Astrocyte of the spinal cord (primary cell): ENCODE measurements at regions not wholly inside any gene's neighbourhood (a gene's known extent, or its start where the extent isn't known, plus 50 kb on each side); places are given as distances from the start of the nearest gene placed in this dataset.
"Not testable (repeated sequence)": the region's sequence is repeated elsewhere in the genome, so short reads cannot be mapped to it uniquely, and the experiment has no call there.

Experiments used
- DNase-seq: peaks from one replicate; pipeline ENCODE4 v3.0.0; 2011; ENCODE audit warnings: low read depth, low spot score
- H3K4me3 ChIP-seq: 2 replicates; pipeline ENCODE4 v1.5.1; 2011; ENCODE audit warnings: low read depth, mild to moderate bottlenecking, low read length, moderate library complexity
- CTCF ChIP-seq: IDR thresholded peaks from 2 replicates; pipeline ENCODE4 v1.5.1; 2012; ENCODE audit warnings: low read depth, mild to moderate bottlenecking, low read length, inconsistent platforms
- in situ Hi-C: cut with HindIII; loops from 2 replicates; pipeline ENCODE4 v1.10.0; 2017; ENCODE audit warnings: low sequenced_read_pairs

DNA sequence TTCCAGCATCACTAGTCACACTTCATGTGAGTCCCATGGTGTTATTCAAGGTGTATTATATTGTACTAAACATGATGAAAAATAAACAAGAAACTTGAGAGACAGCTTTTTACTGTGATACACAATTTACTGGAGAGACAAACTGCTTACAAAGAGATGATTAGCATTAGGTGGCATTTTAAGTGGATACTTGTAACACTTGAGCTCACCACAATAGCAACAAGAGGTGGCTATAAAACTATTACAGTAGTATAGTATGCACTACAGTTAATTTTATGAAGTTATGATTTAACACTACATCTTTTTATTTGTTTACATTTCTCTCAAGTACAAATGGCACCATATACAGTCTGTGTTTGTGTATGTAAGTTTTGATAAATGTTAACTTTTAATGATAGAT, 246.6 kb downstream of the PARM1 start:
- no peak overlapping the region for H3K4me3 ChIP-seq
- DNase-seq: no peak
- no peak for TF ChIP-seq CTCF
- in situ Hi-C loops: no loop called here

DNA sequence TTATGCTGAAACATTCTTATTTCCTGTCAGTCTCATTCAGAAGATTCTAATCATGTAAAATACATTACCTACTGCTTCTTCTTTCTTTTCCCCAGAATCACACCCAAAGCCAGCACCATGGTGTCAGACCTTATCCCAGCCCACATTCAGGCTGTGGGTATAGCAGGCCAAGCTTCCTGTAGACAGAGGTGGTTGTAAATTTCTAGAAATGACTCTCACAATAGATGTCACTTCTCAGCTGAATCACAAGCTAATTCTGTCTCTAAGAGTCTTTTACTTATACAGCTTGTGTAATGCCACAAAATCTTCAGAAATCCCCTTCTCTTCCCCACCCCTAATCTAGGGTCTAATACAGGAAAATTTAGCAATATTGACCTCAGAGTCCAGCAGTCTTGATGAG, 239.6 kb downstream of the PARM1 start:
- no peak for DNase-seq
- no peak for TF ChIP-seq CTCF
- in situ Hi-C loops: no loop called here
- H3K4me3 ChIP-seq: no peak overlapping the region

DNA sequence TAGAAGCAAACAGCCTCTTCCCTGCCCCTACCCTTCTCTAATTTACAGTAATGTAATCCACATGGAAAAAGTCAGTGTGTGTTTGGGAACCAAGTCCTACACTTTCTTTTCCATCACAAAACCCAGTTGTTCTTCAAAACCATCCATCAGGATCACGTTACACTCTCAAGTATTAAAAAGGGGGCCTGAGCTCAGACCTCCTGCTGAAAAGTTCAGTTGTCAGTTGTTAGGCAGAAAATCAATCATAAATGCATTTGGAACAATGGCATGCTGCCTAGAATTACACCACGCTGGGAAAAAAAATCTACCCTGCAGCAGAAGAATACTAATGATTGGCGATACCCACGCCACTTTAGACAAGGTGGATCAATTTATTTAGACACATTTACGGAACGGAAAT, 236.5 kb downstream of the PARM1 start:
- in situ Hi-C loops: no loop called here

DNA sequence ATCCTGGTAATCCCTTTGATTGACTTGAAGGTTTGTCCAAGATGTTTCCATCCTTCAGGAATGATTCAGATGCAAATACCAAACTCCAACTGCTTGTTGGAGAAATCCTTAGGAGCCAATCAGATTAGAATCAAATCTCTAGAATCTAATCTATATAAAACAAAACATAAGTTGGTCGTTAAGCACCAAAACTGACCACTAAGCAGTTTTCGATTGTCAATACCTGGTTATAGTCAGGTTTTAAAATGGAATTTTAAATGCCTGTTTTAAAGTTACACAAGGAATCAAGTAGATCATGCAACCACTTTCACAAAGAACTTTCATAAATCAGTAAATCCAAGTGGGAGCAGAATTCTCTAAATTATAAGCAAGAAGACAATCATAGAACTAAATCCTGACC, 236.1 kb downstream of the PARM1 start:
- in situ Hi-C loops: no loop called here
- no peak for TF ChIP-seq CTCF
- no peak for DNase-seq
- no peak overlapping the region for H3K4me3 ChIP-seq

More for the DNA sequence above, 236.5 kb downstream of the PARM1 start:
- no peak overlapping the region for H3K4me3 ChIP-seq
- TF ChIP-seq CTCF: no peak
- DNase-seq: no peak

DNA sequence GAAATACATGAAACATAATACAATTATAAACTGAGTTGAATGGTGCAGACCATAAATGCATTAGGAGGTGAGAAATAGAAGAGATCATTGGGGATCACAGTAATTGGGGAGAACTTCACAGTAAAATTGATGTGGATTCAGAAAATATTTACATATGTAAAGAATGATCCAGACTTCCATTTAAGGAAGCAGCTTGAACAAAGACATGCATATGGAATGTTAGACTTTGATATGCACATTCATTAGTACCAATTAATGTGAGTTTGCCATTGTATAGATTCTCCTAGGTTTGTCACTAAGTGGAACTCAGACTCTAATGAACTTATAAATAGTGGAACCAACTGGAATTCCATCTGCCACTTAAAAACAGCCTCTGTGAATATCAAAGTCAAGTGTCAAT, 235.6 kb downstream of the PARM1 start:
- DNase-seq: no peak
- TF ChIP-seq CTCF: no peak
- in situ Hi-C loops: no loop called here
- no peak overlapping the region for H3K4me3 ChIP-seq

GRCh38 chr4:75165100-75165499, 232.2 kb downstream of the PARM1 start:
- in situ Hi-C loops, DNase-seq, H3K4me3 ChIP-seq: not testable (repeated sequence)

DNA sequence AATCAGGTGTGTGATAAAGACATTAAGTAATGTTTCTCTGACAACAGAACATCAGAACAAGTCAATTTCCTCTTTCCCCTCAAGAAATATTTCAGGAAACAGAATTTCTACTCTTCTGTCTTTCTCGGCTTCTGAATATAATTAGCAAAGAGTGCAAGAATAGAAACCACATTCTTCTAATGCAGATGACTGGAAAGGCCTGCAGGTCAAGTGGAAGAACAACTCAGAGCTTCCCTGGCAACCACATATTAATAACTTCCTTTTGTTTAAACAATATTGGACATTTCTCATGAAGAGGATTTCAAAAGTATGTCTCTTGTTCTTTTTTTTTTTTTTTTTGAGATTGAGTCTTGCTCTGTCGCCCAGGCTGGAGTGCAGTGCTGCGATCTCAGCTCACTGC, 225.5 kb downstream of the PARM1 start:
- in situ Hi-C loops: no loop called here
- H3K4me3 ChIP-seq: no peak overlapping the region
- DNase-seq: no peak
- no peak for TF ChIP-seq CTCF
